Iris pigment epithelial cell (primary cell): ENCODE measurements at regions not wholly inside any gene's neighbourhood (a gene's known extent, or its start where the extent isn't known, plus 50 kb on each side); places are given as distances from the start of the nearest gene placed in this dataset.
A peak's percentile ranks its signal among the peaks of the same experiment; 100 is the strongest.

Experiments used
- DNase-seq: peaks from one replicate; pipeline ENCODE4 v3.0.0-alpha.2; 2011; ENCODE audit warnings: low read depth

GRCh38 chr1:168782559-168783116 lies 53.6 kb upstream of the DPT start:
- DNase-seq, result no peak

GRCh38 chr1:168783458-168784210 lies 54.6 kb upstream of the DPT start:
- DNase-seq, result peak; percentile 50

GRCh38 chr1:168786476-168787330 lies 57.7 kb upstream of the DPT start:
- peak; percentile 6 for DNase-seq

GRCh38 chr1:168788258-168788657 lies 59.3 kb upstream of the DPT start:
- no peak for DNase-seq

- no peak for DNase-seq
Measured at GRCh38 chr1:168789501-168789900, 60.5 kb upstream of the DPT start.

GRCh38 chr1:168792142-168792541 lies 63.1 kb upstream of the DPT start:
- DNase-seq, result no peak

- no peak for DNase-seq
Measured at GRCh38 chr1:168792592-168793125, 63.7 kb upstream of the DPT start.

- no peak for DNase-seq
Measured at GRCh38 chr1:168794057-168794456, 65.1 kb upstream of the DPT start.

GRCh38 chr1:168795681-168796080 lies 66.7 kb upstream of the DPT start:
- no peak for DNase-seq

GRCh38 chr1:168799927-168800605 lies 71.1 kb upstream of the DPT start:
- DNase-seq, result no peak

GRCh38 chr1:168801032-168801745 lies 72.2 kb upstream of the DPT start:
- no peak for DNase-seq

- no peak for DNase-seq
Measured at GRCh38 chr1:168803806-168804510, 75.0 kb upstream of the DPT start.

- no peak for DNase-seq
Measured at GRCh38 chr1:168806952-168807351, 77.9 kb upstream of the DPT start.

GRCh38 chr1:168811176-168811575 lies 82.2 kb upstream of the DPT start:
- DNase-seq, result peak; percentile 3

GRCh38 chr1:168819668-168820067 lies 90.7 kb upstream of the DPT start:
- no peak for DNase-seq

GRCh38 chr1:168821434-168821833 lies 92.4 kb upstream of the DPT start:
- DNase-seq, result no peak

GRCh38 chr1:168822911-168823310 lies 93.9 kb upstream of the DPT start:
- no peak for DNase-seq

GRCh38 chr1:168823988-168824387 lies 95.0 kb upstream of the DPT start:
- DNase-seq, result no peak

GRCh38 chr1:168824418-168825065 lies 95.5 kb upstream of the DPT start:
- no peak for DNase-seq

GRCh38 chr1:168825129-168825528 lies 96.1 kb upstream of the DPT start:
- DNase-seq, result no peak
